HCT116 (cell line): ENCODE measurements at regions not wholly inside any gene's neighbourhood (a gene's known extent, or its start where the extent isn't known, plus 50 kb on each side); places are given as distances from the start of the nearest gene placed in this dataset.

Experiments
- ATAC-seq: fragments of 200-7000 bp; cut with Tn5 transposase; 2 replicates; pipeline ENCODE4 v1.9.1; 2020; ENCODE audit warnings: mild to moderate bottlenecking, moderate library complexity
- BruUV-seq: library from RNA; stranded (reverse); fragments of 400-500 nt; replicated peaks from 2 replicates; lab custom pipeline; 2021; lab: Mats Ljungman, UMichigan
- CTCF ChIA-PET: fragments of 300-600 bp; sonication (Branson Sonifier 250); formaldehyde crosslinking; loops from one replicate; lab custom pipeline; 2021; ENCODE audit warnings: antibody characterized with exemption; lab: Charles Lee
- POLR2A ChIA-PET: fragments of 300-600, 350-600 bp; sonication (Branson Sonifier 250); formaldehyde crosslinking; loops from one replicate; lab custom pipeline; 2021; ENCODE audit warnings: antibody characterized with exemption; lab: Charles Lee
- RAD21 ChIA-PET, 2 experiments: fragments of 300-600 bp; sonication (Branson Sonifier 250); formaldehyde crosslinking; loops; one replicate each; lab custom pipeline; 2023; ENCODE audit warnings: low total read pairs in 2 of 2; ENCODE audit not compliant: uncharacterized antibody in 2 of 2, unreplicated experiment in 2 of 2, low non-redundant PET in 1 of 2; lab: Charles Lee
- DNase-seq: peaks from one replicate; pipeline ENCODE4 v3.0.0-alpha.2; 2010; ENCODE audit warnings: low read depth, low spot score
- H2AFZ ChIP-seq: fragments of 200-600 bp; shearing (Covaris generic), sonication (generic); 2 replicates; pipeline ENCODE4 v1.6.1; 2017; ENCODE audit warnings: low read depth, mixed run types, mixed read lengths, antibody characterized with exemption, low read length; ENCODE audit not compliant: poor library complexity, severe bottlenecking
- H3K27ac ChIP-seq: 2 replicates; pipeline ENCODE4 v1.5.1; 2012; ENCODE audit warnings: low read depth, low read length
- H3K27me3 ChIP-seq: fragments of 200-600 bp; sonication (generic); 2 replicates; pipeline ENCODE4 v1.6.1; 2016; ENCODE audit warnings: mixed run types, low read length, mixed read lengths; ENCODE audit not compliant: insufficient read depth
- H3K36me3 ChIP-seq, 2 experiments: fragments of 200-500 bp in 1 of 2; fragments of 200-600 bp in 1 of 2; sonication (Bioruptor generic) in 1 of 2; sonication (generic) in 1 of 2; 2 replicates each; pipeline versions ENCODE4 v1.5.1 to v1.6.1; 2014 to 2016; ENCODE audit warnings: low read length in 2 of 2, inconsistent platforms in 1 of 2, mixed read lengths in 1 of 2, mixed run types in 1 of 2; ENCODE audit not compliant: insufficient read depth in 2 of 2, control insufficient read depth in 1 of 2
- H3K4me1 ChIP-seq, 2 experiments: fragments of 200-600 bp in 1 of 2; sonication (generic) in 1 of 2; 2 replicates each; pipeline versions ENCODE4 v1.5.1 to v1.6.1; 2012 to 2017; ENCODE audit warnings: low read length in 2 of 2, inconsistent platforms in 1 of 2, mild to moderate bottlenecking in 1 of 2, mixed read lengths in 1 of 2, mixed run types in 1 of 2, moderate library complexity in 1 of 2; ENCODE audit not compliant: insufficient read depth in 2 of 2, control insufficient read depth in 1 of 2
- H3K4me2 ChIP-seq: fragments of 200-600 bp; sonication (generic); 2 replicates; pipeline ENCODE4 v1.6.1; 2017; ENCODE audit warnings: mixed run types, low read length, mixed read lengths
- H3K4me3 ChIP-seq, 2 experiments: fragments of 200-600 bp in 1 of 2; sonication (generic) in 1 of 2; replicated peaks in 1 of 2; 2 replicates each; pipeline ENCODE4 v1.5.1; 2011 to 2016; ENCODE audit warnings: low read length in 2 of 2, control low read depth in 1 of 2, low read depth in 1 of 2, mild to moderate bottlenecking in 1 of 2, mixed read lengths in 1 of 2, mixed run types in 1 of 2
- H3K79me2 ChIP-seq: fragments of 200-600 bp; sonication (generic); 2 replicates; pipeline ENCODE4 v1.6.1; 2017; ENCODE audit warnings: mild to moderate bottlenecking, mixed run types, low read length, moderate library complexity, mixed read lengths; ENCODE audit not compliant: insufficient read depth
- H3K9ac ChIP-seq: fragments of 200-600 bp; sonication (generic); 2 replicates; pipeline ENCODE4 v1.6.1; 2016; ENCODE audit warnings: low read length, mixed read lengths
- H3K9me2 ChIP-seq: fragments of 200-600 bp; sonication (generic), shearing (Covaris generic); 2 replicates; pipeline ENCODE4 v1.6.1; 2017; ENCODE audit warnings: mixed run types, mild to moderate bottlenecking, moderate library complexity; ENCODE audit not compliant: insufficient read depth
- H3K9me3 ChIP-seq, 2 experiments: fragments of 200-500 bp in 1 of 2; fragments of 200-600 bp in 1 of 2; sonication (Bioruptor generic) in 1 of 2; sonication (generic) in 1 of 2; 2 replicates each; pipeline ENCODE4 v1.6.1; 2014 to 2017; ENCODE audit warnings: low read length in 2 of 2, mixed read lengths in 2 of 2, inconsistent platforms in 1 of 2, low read depth in 1 of 2, mild to moderate bottlenecking in 1 of 2, mixed run types in 1 of 2, moderate library complexity in 1 of 2; ENCODE audit not compliant: control insufficient read depth in 1 of 2, insufficient read depth in 1 of 2
- H4K20me1 ChIP-seq: fragments of 200-600 bp; sonication (generic), shearing (Covaris generic); 2 replicates; pipeline ENCODE4 v1.6.1; 2017; ENCODE audit warnings: mixed run types, mild to moderate bottlenecking, moderate library complexity; ENCODE audit not compliant: insufficient read depth
- CEBPB ChIP-seq: IDR thresholded peaks from 2 replicates; pipeline ENCODE4 v1.6.1; 2012; ENCODE audit warnings: low read depth
- EGR1 ChIP-seq: IDR thresholded peaks from 2 replicates; pipeline ENCODE4 v1.6.1; 2012; ENCODE audit warnings: low read depth
- ELF1 ChIP-seq: IDR thresholded peaks from 2 replicates; pipeline ENCODE4 v1.6.1; 2012; ENCODE audit warnings: low read depth, borderline replicate concordance
- EZH2 ChIP-seq: fragments of 200-600 bp; sonication (generic); IDR thresholded peaks from 2 replicates; pipeline ENCODE4 v1.6.1; 2017; ENCODE audit warnings: antibody characterized with exemption, mixed run types
- EZH2phosphoT487 ChIP-seq: fragments of 200-600 bp; IDR thresholded peaks from 2 replicates; pipeline ENCODE4 v1.6.1; 2018; ENCODE audit warnings: antibody characterized with exemption, borderline replicate concordance
- JUND ChIP-seq: IDR thresholded peaks from 2 replicates; pipeline ENCODE4 v1.6.1; 2012
- POLR2A ChIP-seq: IDR thresholded peaks from 2 replicates; pipeline ENCODE4 v1.7.0; 2011; ENCODE audit warnings: borderline replicate concordance; ENCODE audit not compliant: insufficient read depth, insufficient read length; ENCODE audit errors: extremely low read depth
- SP1 ChIP-seq: IDR thresholded peaks from 2 replicates; pipeline ENCODE4 v1.6.1; 2012; ENCODE audit warnings: low read depth
- SRF ChIP-seq: IDR thresholded peaks from 2 replicates; pipeline ENCODE4 v1.6.1; 2012; ENCODE audit warnings: low read depth
- YY1 ChIP-seq: IDR thresholded peaks from 2 replicates; pipeline ENCODE4 v1.6.1; 2011; ENCODE audit warnings: low read length, low read depth, moderate library complexity, mild to moderate bottlenecking; ENCODE audit not compliant: insufficient replicate concordance; ENCODE audit errors: extremely low read depth
- ZFX ChIP-seq: fragments of 450-650 bp; IDR thresholded peaks from 2 replicates; pipeline ENCODE4 v1.6.1; 2017
- intact Hi-C: fragments of 100-400 bp; cut with micrococcal nuclease; formaldehyde crosslinking; loops from 2 replicates; pipeline ENCODE4 v1.10.0; 2022
- TF ChIP-seq, protein P1 (sequence below): IDR thresholded peaks from 2 replicates; pipeline ENCODE4 v1.6.1; 2012

DNA sequence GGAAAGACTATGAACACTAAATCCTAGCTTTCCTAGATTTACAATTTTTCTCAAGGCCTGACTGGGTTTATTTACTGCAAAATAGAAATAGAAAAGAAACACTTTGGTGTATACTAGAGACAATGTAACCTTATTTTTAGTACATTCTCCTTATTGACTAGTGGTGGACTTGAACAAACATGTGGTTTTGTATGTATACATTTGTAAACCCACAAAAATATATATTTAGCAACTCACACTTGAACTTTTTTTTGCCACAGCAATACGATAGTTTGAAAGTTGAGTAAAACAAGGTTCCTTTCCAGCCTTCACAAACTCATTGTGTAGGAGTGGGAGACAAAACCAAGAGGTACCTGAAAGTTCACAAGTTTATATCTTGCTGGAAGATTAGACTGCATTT lies 1633.4 kb upstream of the LRRTM1 start:
- H3K79me2 ChIP-seq, result no peaks in the 10 kb centered on the region
- H3K9me2 ChIP-seq, result no peaks in the 10 kb centered on the region
- no TSS peak for BruUV-seq
- no peaks in the 10 kb centered on the region for H4K20me1 ChIP-seq
- H3K4me1 ChIP-seq, result no peaks in the 10 kb centered on the region
- no peak overlapping the region for H2AFZ ChIP-seq
- DNase-seq (no peak), ATAC-seq (no peak)
- H3K27ac ChIP-seq, result no peak overlapping the region
- ChIA-PET POLR2A (no interaction called here), RAD21 (no interaction called here), CTCF (no interaction called here)
- no peak overlapping the region for H3K9ac ChIP-seq
- TF ChIP-seq EGR1 (no peak), JUND (no peak), YY1 (no peak)
- intact Hi-C loops, result no loop called here
- no peaks in the 10 kb centered on the region for H3K36me3 ChIP-seq
- H3K4me3 ChIP-seq, result no peak overlapping the region
- H3K9me3 ChIP-seq, result no peaks in the 10 kb centered on the region
- no peaks in the 10 kb centered on the region for H3K27me3 ChIP-seq
- H3K4me2 ChIP-seq, result no peak overlapping the region

DNA sequence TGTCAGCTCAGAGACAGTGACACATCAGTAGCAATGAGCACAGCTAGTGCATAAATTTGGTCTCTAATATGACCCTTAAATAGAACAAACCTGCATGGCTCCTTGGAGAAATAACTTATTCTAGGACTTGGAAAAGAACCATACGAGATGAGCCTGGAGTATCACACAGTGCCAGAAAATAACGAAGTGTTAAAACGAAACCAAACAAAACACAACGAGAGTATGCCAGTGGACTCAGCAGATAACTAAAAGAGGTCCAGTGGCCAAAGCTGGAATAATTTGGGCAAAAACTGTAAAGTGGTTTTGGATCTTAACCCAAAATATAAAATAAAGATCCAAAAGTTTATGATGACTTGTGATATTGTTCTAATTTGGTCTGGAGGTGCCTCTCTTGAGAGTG lies 1599.0 kb upstream of the LRRTM1 start:
- POLR2A ChIA-PET, result no interaction called here
- no peak for ATAC-seq
- TF ChIP-seq EGR1 (no peak), POLR2A (no peak), ELF1 (no peak), ZFX (no peak), CEBPB (no peak), EZH2 (no peak), SRF (no peak), SP1 (no peak), YY1 (no peak), EZH2phosphoT487 (no peak)
- TF ChIP-seq, protein P1, sequence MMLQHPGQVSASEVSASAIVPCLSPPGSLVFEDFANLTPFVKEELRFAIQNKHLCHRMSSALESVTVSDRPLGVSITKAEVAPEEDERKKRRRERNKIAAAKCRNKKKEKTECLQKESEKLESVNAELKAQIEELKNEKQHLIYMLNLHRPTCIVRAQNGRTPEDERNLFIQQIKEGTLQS, result no peak
- TF ChIP-seq, all 23 proteins: peak for 0
- no peak overlapping the region for H3K4me2 ChIP-seq
- no TSS peak for BruUV-seq
- ChIA-PET CTCF (no interaction called here), RAD21 (no interaction called here)
- no peaks in the 10 kb centered on the region for H3K36me3 ChIP-seq
- intact Hi-C loops, result loop anchor here (10.0 kb wide), 1 partner anchor 1291 kb away; no protein-coding TSS in a partner anchor
- DNase-seq, result no peak
- no peak overlapping the region for H2AFZ ChIP-seq
- no peak overlapping the region for H3K4me3 ChIP-seq
- H3K27ac ChIP-seq, result no peak overlapping the region
- no peaks in the 10 kb centered on the region for H3K9me2 ChIP-seq
- no peak overlapping the region for H3K9ac ChIP-seq
- H4K20me1 ChIP-seq, result no peaks in the 10 kb centered on the region
- H3K27me3 ChIP-seq, result no peaks in the 10 kb centered on the region
- H3K9me3 ChIP-seq, result no peaks in the 10 kb centered on the region
- H3K4me1 ChIP-seq, result no peaks in the 10 kb centered on the region
- H3K79me2 ChIP-seq, result no peaks in the 10 kb centered on the region
